NCI-H2227 (cell line): ENCODE measurements at regions not wholly inside any gene's neighbourhood (a gene's known extent, or its start where the extent isn't known, plus 50 kb on each side); places are given as distances from the start of the nearest gene placed in this dataset.

ENCODE experiments used
- DNase-seq: peaks from one replicate; lab custom pipeline; 2025; ENCODE audit not compliant: unreplicated experiment; lab: John Stamatoyannopoulos, UW

GRCh38 chr13:63110466-63110865 lies 1694.8 kb upstream of the PCDH20 start:
- DNase-seq = no peak

- DNase-seq = no peak
Measured at GRCh38 chr13:63107179-63107943, 1691.7 kb upstream of the PCDH20 start.

DNA sequence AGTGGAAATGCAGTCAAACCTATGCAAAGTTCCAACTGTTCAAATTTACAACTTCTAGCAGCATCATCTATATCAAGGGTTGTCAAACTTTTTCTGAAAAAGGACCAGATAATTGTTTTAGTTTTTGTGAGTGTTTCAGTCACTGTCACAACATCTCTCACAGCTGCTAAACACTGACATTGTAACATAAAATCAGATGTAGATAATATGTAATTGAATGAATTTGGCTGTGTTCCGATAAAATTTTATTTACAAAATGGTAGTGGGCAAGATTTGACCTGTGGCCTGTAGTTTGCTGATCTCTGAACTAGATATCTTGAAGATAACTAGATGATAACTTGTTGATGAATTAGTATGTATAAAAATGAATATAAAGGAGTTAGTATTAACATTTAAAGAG lies 1679.1 kb upstream of the PCDH20 start:
- no peak for DNase-seq

DNA sequence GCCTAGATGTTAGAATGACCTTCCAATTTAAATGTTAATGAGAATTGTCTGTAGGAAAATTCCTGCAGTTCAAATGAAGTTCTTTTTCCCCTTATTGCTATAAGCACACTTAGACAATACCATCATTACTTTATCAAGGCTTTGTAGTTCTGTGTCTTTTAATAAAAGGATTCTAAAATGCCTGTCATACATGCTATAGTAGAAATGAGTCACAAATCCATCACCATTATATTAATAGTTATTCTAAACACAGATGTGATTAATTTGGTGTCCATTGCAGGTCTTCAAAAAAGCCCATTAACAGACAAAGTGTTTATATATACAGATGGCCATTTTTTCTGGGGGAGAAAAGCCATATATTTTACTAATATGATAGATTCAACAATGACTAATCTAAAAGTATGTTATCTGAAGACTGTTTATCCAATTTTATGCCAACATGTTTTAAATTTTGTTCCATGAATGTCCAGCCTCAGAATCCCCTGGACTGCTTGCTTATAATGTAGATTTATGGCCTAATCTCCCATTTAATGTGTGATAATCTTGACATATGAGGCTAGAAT lies 1678.3 kb upstream of the PCDH20 start:
- no peak for DNase-seq

GRCh38 chr13:63092456-63092855 lies 1676.8 kb upstream of the PCDH20 start:
- DNase-seq = no peak

GRCh38 chr13:63090524-63090923 lies 1674.9 kb upstream of the PCDH20 start:
- no peak for DNase-seq

GRCh38 chr13:63088226-63088625 lies 1672.6 kb upstream of the PCDH20 start:
- no peak for DNase-seq

GRCh38 chr13:63086286-63086685 lies 1670.6 kb upstream of the PCDH20 start:
- no peak for DNase-seq

- no peak for DNase-seq
Measured at GRCh38 chr13:63085851-63086250, 1670.2 kb upstream of the PCDH20 start.

- no peak for DNase-seq
Measured at GRCh38 chr13:63081400-63082014, 1665.9 kb upstream of the PCDH20 start.

GRCh38 chr13:63075126-63075525 lies 1659.5 kb upstream of the PCDH20 start:
- no peak for DNase-seq

GRCh38 chr13:63050287-63050686 lies 1634.6 kb upstream of the PCDH20 start:
- no peak for DNase-seq

DNA sequence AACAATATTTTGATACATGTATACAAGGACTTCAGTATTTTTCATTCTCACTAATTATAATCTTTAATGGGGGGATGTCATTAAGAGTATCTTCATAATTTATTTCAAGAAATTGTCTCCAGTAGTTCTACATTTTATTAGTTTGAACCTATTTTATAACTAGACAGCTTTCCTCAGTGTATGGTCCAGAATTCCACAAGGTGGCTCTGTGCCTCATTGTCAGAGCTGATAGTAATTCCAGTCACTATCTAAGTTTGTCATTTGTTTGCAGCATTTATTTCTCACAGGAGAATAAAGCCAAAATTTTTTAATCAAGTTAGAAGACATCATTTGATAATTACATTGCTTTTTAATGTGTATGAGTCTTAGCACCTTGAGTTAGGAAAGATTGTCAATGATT lies 1633.0 kb upstream of the PCDH20 start:
- no peak for DNase-seq

DNA sequence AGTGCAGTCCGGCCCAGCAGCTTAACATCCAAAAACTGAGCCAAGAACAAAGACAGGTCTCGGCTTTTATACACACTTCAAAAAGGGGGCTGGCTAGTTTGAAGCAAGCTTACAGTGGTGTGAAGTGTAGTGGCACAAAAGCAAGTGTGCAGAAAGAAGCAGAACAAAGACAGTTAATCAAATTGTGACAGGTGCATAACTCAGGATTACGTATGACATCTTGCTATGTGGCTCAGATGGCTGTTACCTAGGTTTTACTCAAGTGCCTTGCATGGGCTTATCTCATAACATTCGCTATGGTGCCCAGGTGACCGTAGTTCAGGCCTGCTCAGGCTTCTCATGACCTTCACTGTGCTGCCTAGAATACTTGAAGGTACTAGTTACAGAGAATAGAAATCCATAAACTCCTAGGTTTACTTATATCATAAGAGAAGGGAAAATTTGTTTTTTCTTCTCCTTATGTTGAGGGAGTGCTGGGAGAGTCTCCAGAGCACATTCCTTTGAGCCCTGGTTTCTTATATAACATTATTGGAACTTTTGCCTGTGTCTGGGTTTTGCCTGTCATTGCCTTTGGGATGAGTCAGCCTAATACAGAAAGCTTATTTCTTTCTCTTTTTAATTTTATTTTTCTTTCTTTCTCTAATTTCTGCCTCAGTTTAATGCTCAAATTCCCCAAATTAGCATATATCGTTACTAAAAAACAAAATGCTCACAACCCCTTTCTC lies 1629.1 kb upstream of the PCDH20 start:
- DNase-seq = no peak

GRCh38 chr13:63042686-63043085 lies 1627.0 kb upstream of the PCDH20 start:
- no peak for DNase-seq

DNA sequence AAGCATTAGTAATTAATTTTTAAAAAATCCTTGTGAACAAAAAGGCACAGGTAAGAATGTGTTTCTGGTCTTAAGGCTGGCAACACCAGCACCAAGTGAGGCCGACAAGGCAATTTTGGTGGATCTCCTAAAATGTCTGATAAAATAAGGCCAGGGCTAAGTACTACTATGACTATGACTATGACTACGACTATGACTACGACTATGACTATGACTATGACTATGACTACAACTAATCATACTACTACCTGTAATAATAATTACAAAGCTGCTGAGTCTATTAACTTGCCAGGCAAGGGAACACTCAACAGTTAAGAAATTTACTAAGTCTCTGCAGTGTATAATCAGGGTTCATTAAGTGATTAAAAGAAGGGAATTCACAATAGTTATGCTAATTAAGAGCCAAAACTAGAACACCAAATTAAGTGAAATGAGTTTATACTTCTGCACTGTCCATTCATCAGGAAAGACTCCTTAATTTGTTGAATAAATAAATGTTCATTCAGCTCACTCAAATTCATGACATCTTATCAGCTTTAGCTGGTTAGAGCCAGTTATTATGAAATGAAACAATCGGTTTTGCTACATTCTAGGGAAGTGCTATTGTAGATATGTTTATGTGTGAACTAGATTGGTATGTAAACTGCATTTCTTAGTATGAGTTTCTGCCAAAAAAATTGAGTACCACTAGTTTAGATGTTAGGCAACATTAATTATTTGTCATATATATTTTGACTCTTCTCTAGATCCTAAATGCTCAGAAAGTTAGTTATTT lies 1626.2 kb upstream of the PCDH20 start:
- no peak for DNase-seq

- DNase-seq = no peak
Measured at GRCh38 chr13:63026285-63026797, 1610.7 kb upstream of the PCDH20 start.

DNA sequence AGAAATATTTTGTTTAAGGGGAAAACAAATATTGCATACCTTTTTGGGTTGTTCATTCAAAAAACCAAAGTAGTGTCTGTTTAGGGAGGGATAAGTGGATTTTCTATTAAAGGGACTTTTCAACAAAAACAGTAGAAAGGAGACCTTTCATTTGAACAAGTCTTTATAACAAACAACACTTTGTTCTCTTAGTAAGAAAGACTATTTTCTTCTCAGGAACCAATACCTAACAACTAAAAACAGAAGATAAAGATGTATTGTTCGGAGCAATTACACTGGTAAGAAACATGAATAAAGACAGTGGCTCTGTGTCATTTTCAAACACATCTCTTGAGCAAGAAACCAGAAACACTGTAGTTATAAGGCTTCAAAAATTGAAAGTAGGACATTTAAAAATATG lies 1610.1 kb upstream of the PCDH20 start:
- DNase-seq = no peak

DNA sequence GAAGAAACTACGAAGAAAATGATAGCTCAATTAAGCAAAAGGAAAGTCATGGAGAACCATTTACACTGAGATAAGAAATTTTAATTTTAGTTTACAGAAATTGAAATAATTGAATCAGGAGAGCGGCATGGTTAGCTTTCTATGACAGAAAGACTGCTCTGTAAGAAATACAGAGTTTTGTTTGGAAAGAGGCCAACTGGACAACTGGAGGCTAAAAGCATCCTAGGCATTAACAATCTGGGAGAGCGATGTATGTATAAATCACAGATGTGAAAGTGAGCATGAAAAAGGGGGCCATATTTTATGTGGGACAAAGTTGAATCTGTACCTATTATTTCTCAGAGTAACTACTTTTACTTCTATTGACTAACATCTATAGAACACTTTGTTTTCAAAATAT lies 1608.8 kb upstream of the PCDH20 start:
- no peak for DNase-seq

DNA sequence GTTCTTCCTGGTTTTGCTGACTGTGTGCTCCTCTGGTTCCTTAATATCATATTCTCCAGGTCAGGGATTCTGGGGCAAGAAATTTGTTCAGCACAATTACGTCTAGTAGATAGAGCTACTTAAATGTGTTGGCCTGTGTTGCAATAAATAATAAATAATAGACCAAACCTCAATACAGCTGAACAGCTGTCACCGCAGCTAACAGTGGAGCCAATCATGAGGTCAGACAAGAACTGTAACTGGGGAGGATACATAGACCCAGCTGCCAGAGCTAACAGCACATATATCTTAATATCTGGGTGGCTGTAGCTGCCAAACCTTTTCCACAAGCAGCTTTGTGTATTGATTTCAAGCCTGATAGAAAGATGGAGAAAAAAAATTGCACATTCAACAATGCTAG lies 1596.3 kb upstream of the PCDH20 start:
- no peak for DNase-seq
